C4-2B (cell line): ENCODE measurements at regions not wholly inside any gene's neighbourhood (a gene's known extent, or its start where the extent isn't known, plus 50 kb on each side); places are given as distances from the start of the nearest gene placed in this dataset.

Experiments used
- ZFX ChIP-seq: fragments of 450-650 bp; IDR thresholded peaks from 2 replicates; pipeline ENCODE4 v1.6.1; 2017
- TF ChIP-seq, protein P1 (sequence below): fragments of 450-650 bp; conservative IDR thresholded peaks from 2 replicates; pipeline ENCODE4 v1.5.1; 2017; ENCODE audit warnings: mild to moderate bottlenecking

DNA sequence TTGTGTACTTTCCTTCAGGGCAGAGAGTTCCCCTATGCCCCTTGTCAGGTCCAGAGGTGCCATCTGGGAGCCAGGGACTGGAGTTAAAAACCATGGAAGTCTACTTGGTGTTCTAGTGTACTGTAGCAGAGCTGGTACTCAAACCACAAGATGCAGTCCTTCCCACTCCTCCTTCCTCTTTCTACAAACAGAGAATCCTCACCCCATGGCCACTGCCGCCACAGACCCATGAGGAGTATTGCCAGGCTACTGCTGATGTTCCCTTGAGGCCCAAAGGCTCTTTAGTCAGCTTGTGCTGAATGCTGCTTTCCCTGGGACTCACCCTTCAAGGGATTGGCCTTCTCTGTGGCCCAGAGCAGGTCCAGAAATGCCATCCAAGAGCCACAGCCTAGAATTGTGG, 229.2 kb upstream of the ZPLD1 start:
- TF ChIP-seq, protein P1, sequence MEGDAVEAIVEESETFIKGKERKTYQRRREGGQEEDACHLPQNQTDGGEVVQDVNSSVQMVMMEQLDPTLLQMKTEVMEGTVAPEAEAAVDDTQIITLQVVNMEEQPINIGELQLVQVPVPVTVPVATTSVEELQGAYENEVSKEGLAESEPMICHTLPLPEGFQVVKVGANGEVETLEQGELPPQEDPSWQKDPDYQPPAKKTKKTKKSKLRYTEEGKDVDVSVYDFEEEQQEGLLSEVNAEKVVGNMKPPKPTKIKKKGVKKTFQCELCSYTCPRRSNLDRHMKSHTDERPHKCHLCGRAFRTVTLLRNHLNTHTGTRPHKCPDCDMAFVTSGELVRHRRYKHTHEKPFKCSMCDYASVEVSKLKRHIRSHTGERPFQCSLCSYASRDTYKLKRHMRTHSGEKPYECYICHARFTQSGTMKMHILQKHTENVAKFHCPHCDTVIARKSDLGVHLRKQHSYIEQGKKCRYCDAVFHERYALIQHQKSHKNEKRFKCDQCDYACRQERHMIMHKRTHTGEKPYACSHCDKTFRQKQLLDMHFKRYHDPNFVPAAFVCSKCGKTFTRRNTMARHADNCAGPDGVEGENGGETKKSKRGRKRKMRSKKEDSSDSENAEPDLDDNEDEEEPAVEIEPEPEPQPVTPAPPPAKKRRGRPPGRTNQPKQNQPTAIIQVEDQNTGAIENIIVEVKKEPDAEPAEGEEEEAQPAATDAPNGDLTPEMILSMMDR, result no peak
- no peak for TF ChIP-seq ZFX
